PC-9 (cell line): ENCODE measurements at regions not wholly inside any gene's neighbourhood (a gene's known extent, or its start where the extent isn't known, plus 50 kb on each side); places are given as distances from the start of the nearest gene placed in this dataset.

Experiments
- EZH2 ChIP-seq: fragments of 200-600 bp; sonication (generic); IDR thresholded peaks from 2 replicates; pipeline ENCODE4 v1.8.0; 2017; ENCODE audit warnings: antibody characterized with exemption, low read depth
- TF ChIP-seq, protein P1 (sequence below): fragments of 200-600 bp; sonication (generic); conservative IDR thresholded peaks from 2 replicates; pipeline ENCODE4 v1.6.1; 2017; ENCODE audit warnings: mixed run types, antibody characterized with exemption, mild to moderate bottlenecking, moderate library complexity

DNA sequence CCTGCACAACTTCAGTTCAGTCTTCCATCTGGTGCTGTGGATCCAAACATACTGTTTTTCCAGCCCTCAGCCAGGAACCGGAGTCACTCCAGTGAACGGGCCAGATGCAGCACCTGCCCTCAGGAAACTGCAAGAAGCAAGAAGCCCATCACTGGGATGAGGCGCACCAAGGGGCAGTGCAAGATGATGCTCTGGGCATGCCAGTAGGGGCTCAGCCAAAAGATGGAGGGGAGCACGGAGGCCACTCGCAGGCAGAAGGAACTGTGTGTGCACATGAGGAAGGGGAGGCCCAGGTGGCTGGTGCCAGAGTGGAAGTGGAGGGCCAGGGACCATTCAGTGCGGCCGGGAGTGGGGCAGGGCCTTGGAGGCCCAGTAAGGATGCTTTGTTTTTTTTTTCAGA, 161.7 kb upstream of the MAMLD1 start:
- TF ChIP-seq, protein P1, sequence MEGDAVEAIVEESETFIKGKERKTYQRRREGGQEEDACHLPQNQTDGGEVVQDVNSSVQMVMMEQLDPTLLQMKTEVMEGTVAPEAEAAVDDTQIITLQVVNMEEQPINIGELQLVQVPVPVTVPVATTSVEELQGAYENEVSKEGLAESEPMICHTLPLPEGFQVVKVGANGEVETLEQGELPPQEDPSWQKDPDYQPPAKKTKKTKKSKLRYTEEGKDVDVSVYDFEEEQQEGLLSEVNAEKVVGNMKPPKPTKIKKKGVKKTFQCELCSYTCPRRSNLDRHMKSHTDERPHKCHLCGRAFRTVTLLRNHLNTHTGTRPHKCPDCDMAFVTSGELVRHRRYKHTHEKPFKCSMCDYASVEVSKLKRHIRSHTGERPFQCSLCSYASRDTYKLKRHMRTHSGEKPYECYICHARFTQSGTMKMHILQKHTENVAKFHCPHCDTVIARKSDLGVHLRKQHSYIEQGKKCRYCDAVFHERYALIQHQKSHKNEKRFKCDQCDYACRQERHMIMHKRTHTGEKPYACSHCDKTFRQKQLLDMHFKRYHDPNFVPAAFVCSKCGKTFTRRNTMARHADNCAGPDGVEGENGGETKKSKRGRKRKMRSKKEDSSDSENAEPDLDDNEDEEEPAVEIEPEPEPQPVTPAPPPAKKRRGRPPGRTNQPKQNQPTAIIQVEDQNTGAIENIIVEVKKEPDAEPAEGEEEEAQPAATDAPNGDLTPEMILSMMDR: no peak
- no peak for TF ChIP-seq EZH2
